ENCODE measurements at regions not wholly inside any gene's neighbourhood (a gene's known extent, or its start where the extent isn't known, plus 50 kb on each side); places are given as distances from the start of the nearest gene placed in this dataset.

DNA sequence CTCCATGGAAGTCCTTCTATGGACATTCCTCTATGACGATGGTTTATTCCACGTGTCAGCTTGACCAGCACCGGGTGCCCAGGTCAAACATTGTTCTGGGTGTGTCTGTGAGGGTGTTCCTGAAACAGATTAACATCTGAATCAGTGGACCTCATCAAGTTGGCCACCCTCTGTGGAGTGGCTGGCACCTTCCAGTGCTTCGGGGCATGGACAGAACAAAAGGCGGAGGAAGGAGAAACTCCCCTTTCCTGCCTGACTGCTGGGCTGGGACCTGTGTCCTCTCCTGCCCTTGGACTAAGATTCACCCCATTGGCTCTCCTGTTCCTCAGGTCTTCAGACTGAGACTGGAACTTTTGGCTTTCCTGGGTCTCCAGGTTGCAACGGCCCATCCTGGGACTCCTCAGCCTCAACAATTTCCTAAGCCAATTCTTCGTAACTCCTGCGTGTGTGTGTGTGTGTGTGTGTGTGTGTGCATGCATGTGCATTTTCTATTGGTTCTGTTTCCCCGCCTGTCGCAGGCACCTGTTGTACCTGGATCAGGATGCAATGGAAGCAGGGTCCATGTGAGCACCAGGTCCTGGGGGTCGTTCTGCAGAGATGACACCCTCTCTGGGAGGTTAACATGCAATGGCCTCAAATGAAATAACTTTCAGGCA is 357.2 kb upstream of the SALL3 start:
- TF ChIP-seq EZH2 (IDR thresholded peaks at IDR 0.05; ENCODE audit: low read length, missing control alignments): no peak
- TF ChIP-seq, protein P1, sequence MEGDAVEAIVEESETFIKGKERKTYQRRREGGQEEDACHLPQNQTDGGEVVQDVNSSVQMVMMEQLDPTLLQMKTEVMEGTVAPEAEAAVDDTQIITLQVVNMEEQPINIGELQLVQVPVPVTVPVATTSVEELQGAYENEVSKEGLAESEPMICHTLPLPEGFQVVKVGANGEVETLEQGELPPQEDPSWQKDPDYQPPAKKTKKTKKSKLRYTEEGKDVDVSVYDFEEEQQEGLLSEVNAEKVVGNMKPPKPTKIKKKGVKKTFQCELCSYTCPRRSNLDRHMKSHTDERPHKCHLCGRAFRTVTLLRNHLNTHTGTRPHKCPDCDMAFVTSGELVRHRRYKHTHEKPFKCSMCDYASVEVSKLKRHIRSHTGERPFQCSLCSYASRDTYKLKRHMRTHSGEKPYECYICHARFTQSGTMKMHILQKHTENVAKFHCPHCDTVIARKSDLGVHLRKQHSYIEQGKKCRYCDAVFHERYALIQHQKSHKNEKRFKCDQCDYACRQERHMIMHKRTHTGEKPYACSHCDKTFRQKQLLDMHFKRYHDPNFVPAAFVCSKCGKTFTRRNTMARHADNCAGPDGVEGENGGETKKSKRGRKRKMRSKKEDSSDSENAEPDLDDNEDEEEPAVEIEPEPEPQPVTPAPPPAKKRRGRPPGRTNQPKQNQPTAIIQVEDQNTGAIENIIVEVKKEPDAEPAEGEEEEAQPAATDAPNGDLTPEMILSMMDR (conservative IDR thresholded peaks at IDR 0.05 in 1 of 2, IDR thresholded peaks at IDR 0.05 in 1 of 2; ENCODE audit: low read depth in 1 of 2, low read length in 2 of 2): no peak

Data from fibroblast of lung (primary cell).